ENCODE measurements at regions not wholly inside any gene's neighbourhood (a gene's known extent, or its start where the extent isn't known, plus 50 kb on each side); places are given as distances from the start of the nearest gene placed in this dataset.
"Not testable (repeated sequence)": the region's sequence is repeated elsewhere in the genome, so short reads cannot be mapped to it uniquely, and the experiment has no call there.

DNA sequence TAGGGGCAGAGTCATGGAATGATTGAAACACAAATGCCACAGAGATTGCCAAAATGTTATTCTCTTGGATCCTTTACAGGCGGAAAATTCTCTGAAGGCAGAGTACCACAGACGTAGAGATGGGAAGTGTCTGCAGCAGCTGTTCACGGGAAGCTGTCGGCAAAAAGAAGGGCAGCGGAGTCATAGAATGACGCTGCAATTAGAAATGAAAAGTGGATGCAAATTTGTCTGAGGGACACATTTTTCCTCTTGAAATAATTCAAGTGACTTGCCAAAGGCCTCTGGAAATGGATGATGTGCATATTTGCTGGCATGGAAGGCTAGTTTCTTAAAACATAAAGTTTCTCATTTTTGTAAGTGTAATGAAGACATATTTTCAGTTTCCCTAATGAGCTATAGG lies 77.5 kb upstream of the PLD5 start:
- no peak for DNase-seq

DNA sequence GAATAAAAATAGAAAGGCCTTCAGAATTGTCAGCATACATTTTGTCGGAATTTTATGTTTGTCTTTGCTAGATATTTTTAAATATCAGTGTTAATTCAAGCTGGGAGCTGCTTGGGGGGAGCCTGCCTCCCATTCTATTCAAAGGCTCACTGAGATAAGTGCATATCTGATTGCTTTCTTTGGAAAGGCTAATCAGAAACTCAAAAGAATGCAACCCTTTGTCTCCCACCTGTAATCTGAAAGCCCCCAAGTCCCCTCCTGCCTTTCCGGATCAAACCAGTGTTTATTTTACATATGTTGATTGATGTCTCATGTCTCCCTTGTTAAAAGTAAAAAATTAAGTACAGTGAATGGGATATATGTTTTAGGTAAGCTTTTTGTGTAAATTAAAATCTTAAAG lies 69.3 kb upstream of the PLD5 start:
- DNase-seq: not testable (repeated sequence)

DNA sequence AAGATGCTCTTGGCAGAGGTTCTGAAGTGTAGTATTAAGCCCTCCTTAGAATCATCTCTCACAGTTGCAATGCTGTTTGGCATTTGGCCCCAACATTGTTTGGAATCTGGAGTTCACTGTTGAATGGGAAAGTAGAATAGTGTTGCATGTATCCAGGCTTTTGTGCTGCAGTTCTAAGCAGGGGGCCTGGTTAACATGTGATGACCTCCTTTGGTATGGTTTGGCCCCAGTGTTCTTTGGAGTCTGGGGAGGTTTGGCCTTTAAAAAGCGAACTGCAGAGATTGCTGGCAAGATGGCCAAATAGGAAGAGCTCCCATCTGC lies 61.8 kb upstream of the PLD5 start:
- no peak for DNase-seq

GRCh38 chr1:242585616-242586359 lies 61.3 kb upstream of the PLD5 start:
- no peak for DNase-seq

GRCh38 chr1:242582669-242583068 lies 58.2 kb upstream of the PLD5 start:
- DNase-seq: no peak

DNA sequence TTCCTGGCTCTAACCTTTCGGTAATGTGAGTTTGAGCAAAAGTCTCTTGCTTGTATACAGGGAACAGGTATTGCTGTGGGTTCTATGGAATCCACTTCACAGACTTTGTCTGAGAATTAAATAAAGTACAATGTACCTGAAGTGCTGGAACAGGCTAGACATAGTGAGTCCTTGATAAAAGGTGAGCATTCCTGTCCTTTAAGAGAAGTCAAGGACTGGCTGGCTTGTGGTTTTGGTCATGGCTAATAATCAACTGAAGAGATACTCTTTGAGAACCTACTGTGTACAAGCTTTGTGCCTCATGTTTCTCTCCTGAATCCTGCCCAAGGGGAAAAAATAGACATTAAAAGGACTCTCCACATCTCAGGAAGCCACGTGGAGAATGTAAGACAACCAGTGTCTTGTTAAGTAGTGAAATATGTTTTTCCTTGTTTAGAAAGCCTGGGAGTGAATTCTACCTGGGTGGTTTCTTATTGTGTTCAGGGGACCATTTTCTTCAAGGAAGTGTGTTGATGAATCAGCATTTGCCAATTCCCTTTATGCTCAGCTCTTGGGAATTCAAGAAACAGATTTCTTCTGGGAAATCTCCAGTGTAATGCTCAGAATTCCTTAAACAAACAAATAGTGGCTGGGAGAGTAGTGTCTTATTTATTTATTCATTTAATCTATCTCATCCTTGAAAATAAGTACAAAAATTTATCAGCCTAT lies 55.2 kb upstream of the PLD5 start:
- no peak for DNase-seq

Measured in CD4-positive, alpha-beta T cell treated with Interleukin-17A for 1 hour (primary cell).